GM12872 (cell line): ENCODE measurements at regions not wholly inside any gene's neighbourhood (a gene's known extent, or its start where the extent isn't known, plus 50 kb on each side); places are given as distances from the start of the nearest gene placed in this dataset.

Experiments
- TF ChIP-seq, protein P1 (sequence below): IDR thresholded peaks from 3 replicates; pipeline ENCODE4 v1.5.1; 2011; ENCODE audit warnings: low read depth, mild to moderate bottlenecking, low read length, moderate library complexity; ENCODE audit not compliant: insufficient read depth

DNA sequence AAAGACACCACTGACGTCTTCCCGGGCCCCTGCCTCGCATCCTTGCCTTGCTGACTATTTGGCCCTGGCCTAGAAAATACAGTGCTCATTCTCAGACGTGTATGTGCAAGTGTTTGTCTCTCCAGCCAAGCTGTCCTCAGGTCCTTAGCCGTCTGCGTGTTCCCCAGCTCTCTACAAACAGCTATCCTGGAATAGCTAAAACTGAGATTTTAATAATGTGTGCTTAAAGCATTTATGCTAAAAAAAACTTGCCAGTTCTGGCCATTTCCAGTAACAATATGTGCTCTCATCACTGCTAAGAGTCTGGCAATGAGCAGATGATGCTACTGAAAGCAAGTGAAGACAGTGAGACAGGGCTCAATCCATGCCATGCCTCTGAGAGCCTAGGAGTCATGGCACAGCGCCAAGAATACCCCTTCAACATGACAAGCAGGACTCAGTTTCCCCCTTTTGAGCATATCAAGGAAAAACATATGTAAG, 55.7 kb downstream of the IRF2BP2 start:
- TF ChIP-seq, protein P1, sequence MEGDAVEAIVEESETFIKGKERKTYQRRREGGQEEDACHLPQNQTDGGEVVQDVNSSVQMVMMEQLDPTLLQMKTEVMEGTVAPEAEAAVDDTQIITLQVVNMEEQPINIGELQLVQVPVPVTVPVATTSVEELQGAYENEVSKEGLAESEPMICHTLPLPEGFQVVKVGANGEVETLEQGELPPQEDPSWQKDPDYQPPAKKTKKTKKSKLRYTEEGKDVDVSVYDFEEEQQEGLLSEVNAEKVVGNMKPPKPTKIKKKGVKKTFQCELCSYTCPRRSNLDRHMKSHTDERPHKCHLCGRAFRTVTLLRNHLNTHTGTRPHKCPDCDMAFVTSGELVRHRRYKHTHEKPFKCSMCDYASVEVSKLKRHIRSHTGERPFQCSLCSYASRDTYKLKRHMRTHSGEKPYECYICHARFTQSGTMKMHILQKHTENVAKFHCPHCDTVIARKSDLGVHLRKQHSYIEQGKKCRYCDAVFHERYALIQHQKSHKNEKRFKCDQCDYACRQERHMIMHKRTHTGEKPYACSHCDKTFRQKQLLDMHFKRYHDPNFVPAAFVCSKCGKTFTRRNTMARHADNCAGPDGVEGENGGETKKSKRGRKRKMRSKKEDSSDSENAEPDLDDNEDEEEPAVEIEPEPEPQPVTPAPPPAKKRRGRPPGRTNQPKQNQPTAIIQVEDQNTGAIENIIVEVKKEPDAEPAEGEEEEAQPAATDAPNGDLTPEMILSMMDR, result no peak

DNA sequence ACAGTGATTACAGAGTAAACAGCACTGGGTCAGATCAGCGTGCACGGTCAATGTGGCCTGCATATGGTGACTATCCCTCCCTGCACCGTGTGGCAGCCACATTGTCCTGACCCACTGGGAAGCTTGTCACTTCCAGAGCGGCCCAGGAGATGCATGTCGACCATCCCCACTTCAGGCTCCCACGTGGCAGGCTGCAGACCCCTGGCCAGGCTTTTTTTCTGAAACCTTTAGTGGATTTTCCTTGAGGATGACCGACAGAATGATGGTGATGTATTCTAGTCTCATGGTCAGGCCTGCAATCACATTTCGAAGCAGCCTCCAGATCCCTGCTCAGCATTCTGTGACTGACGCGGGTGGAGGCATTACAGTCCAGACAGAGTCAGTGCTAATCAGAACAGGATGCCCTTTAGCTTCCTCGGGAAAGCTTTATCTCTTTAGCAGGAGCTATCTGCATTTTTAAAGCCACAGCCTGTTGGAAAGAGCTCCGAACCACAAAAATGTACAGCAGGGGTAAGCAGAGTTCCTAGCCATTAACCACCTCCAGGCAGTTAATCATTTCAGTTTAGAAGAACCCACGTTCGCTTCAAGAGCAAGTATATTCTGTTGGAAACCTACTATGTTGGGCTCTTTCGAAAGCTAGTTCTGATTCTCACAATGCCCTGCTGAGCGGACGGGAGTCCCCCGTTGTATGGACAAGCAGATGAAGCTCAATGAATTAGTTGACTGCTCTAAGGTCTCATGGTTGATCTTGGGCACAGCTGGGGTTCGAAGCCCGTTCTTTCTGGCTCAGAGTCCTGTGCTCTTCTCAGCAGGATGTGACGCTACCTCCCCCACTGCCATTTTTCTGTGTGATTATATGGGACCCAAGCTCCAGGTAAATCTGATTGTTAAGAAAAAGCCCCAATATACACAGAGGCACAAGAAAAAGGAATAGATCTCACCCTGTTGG, 56.5 kb downstream of the IRF2BP2 start:
- TF ChIP-seq, protein P1, result no peak

DNA sequence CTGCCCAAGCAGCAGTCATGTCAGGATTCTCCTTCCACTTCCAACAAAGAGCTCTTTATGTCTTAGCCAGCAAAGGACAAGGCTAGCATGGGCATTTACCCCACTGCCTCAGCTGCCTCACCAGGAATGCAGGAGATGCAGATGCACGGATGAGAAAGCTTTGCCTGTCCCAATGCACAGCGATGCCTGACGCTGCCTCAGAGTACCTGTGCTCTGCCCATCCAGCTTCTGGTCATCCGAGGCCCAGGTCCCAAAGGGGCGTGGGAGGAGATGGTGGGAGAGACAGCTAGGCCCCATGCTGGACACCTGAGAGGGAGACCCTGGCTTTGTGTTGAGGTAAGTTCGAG, 59.0 kb downstream of the IRF2BP2 start:
- TF ChIP-seq, protein P1, result no peak

DNA sequence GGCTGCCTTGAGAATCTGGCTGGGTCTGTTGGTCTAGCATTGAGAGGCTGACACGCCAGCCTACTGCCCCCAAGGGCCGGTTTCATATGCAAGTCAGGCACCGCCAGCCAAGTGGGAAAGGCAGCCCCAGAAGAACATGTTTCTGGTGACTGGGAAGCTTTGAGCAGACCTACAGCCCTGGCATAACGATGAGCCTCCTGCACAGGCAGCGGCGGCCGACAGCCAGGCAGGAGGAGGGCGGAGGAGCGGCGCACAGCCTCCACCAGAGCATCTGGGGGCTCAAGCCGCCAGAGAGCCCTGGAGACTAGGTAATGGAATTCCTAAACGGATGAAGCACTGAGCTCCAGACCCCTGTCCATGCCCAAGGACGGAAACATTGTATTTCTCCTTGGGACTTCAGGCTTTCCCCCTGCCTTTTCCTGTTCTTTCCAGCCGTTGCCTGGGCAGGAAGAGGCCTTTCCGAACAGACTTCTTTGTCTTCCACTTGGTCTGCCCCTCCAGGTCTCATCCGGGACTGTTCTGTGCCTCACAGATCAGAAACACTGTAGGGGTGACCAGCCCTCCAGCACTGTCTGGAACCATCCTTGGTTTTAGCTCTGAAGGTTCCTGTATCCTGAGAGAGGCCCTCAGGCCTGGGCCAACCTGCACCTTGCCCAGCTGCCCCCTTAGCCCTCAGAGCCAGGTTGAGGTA, 59.5 kb downstream of the IRF2BP2 start:
- TF ChIP-seq, protein P1, result no peak

DNA sequence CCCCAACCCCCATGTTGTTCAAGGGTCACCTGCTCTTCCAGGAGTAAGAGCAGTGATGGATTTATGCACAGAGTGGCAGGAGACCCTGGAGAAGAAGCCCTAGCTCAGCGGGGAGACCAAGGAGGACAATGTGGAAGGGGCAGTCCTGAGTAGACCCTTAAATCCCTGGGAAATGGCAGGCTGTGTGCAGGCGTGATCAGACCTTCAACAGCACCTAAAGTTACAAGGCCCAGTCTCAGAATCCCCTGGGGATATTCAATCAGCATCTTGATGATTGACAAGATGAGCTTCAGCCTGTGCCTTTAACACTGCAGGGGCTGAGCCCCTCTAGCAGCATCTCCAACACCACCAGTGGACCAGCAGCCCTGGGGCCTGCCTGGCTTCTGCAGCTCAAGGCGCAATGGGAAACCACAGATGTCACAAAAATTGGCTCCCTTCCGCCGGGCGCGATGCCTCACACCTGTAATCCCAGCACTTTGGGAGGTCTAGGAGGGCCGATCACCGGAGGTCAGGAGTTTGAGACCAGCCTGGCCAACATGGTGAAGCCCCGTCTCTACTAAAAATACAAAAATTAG, 60.4 kb downstream of the IRF2BP2 start:
- TF ChIP-seq, protein P1, result no peak

DNA sequence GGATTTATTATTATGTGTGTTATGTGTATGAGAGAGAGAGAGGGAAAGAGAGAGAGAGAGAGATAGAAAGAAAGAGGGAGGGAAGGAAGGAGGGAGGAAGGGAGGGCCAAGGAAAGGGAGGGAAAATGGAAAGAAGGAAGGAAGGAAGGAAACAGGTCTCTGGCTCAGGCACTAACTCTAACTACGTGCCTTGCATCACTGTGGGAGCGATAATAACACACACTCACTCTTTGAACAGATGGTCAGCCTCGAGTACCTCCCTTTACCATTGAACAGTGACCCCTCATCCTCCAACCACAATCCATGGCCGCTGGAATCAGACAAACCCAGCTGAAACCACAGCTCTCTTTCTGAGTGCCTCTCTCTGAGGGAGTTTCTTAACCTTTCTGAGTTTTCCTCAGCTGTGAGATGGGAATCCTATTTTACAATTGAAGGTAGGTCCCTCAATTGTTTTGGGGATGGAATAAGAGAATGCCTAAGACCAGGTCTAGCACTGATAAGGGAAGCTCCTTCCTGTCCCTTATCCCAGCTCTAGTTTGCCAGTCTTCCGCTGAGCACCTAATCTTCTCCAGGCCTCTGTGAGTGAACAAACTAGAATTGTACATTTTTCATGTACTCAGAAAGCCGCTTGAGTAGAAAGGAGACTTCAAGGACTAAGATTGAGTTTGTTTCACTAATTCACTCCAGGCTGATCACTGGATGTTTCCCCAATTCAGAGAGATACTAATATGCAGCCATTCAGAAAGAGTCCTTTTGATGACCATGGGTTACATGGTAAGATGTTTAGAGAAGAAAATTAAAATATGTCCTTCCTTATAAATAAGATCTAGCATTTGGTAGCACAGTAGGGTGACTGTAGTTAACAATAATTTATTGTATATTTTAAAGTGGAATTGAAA, 62.8 kb downstream of the IRF2BP2 start:
- TF ChIP-seq, protein P1, result no peak

DNA sequence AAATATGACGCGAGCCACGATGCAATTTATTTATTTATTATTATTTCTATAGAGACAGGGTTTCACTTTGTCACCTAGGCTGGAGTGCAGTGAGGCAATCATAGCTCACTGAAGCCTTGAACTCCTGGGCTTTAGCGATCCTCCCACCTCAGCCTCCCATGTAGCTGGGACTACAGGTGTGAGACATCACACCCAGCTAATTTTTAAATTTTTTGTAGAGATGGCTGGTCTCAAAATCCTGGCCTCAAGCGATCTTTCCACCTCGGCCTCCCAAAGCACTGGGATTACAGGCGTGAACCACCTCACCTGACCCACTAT, 63.6 kb downstream of the IRF2BP2 start:
- TF ChIP-seq, protein P1, result no peak
